ENCODE measurements at regions not wholly inside any gene's neighbourhood (a gene's known extent, or its start where the extent isn't known, plus 50 kb on each side); places are given as distances from the start of the nearest gene placed in this dataset.

DNA sequence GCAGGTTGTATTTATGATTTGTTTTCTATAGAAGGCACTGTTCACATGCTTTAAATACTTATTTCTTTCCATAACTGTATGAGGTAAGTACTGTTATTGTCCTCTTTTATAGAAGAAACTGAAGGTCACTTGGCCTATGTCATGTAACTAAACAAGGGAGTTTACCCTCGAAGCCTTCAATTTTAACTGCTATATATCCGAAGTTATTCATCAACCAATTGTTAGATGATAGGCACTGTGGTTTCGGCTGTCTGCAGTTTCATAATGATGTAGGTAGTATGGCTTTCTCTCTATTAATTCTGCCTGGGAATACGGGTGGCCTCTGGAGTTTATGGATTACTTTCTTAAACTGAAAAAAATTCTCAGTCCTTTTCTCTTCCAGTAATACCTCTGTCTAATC is 413.3 kb upstream of the ADGRL2 start:
- Histone ChIP-seq H4K20me1 (ENCODE audit: insufficient read depth) (no peaks in the 10 kb centered on the region), H3K27ac (ENCODE audit: low read length) (no peak overlapping the region), H3K36me3 (ENCODE audit: insufficient read depth, low read length) (no peaks in the 10 kb centered on the region), H3K4me3 (ENCODE audit: low read length) (no peak overlapping the region), H3K79me2 (replicated peaks; ENCODE audit: insufficient read depth, low read length) (no peaks in the 10 kb centered on the region), H3K27me3 (ENCODE audit: insufficient read depth, low read depth, low read length) (no peaks in the 10 kb centered on the region), H3K4me2 (ENCODE audit: low read length) (no peak overlapping the region), H3K9ac (ENCODE audit: low read length) (no peak overlapping the region), H2AFZ (ENCODE audit: low read depth, low read length) (no peak overlapping the region), H3F3A (ENCODE audit: insufficient read depth, low read length, poor library complexity, severe bottlenecking) (no peaks in the 10 kb centered on the region), H3K9me3 (ENCODE audit: low read length) (no peaks in the 10 kb centered on the region), H3K9me2 (ENCODE audit: insufficient read depth, low read length) (no peaks in the 10 kb centered on the region)
- TF ChIP-seq POLR2AphosphoS5 (IDR thresholded peaks at IDR 0.05): no peak
- no peak for TF ChIP-seq TAF1 (IDR thresholded peaks at IDR 0.05; ENCODE audit: low read depth)
- no peak for TF ChIP-seq SMC3 (conservative IDR thresholded peaks at IDR 0.05; ENCODE audit: poor library complexity)
- no peak for TF ChIP-seq EZH2 (IDR thresholded peaks at IDR 0.05; ENCODE audit: borderline replicate concordance, insufficient read depth, low read length, poor library complexity, severe bottlenecking)
- no peak for TF ChIP-seq EP300 (conservative IDR thresholded peaks at IDR 0.05; ENCODE audit: poor library complexity, severe bottlenecking)
- TF ChIP-seq, protein P1, sequence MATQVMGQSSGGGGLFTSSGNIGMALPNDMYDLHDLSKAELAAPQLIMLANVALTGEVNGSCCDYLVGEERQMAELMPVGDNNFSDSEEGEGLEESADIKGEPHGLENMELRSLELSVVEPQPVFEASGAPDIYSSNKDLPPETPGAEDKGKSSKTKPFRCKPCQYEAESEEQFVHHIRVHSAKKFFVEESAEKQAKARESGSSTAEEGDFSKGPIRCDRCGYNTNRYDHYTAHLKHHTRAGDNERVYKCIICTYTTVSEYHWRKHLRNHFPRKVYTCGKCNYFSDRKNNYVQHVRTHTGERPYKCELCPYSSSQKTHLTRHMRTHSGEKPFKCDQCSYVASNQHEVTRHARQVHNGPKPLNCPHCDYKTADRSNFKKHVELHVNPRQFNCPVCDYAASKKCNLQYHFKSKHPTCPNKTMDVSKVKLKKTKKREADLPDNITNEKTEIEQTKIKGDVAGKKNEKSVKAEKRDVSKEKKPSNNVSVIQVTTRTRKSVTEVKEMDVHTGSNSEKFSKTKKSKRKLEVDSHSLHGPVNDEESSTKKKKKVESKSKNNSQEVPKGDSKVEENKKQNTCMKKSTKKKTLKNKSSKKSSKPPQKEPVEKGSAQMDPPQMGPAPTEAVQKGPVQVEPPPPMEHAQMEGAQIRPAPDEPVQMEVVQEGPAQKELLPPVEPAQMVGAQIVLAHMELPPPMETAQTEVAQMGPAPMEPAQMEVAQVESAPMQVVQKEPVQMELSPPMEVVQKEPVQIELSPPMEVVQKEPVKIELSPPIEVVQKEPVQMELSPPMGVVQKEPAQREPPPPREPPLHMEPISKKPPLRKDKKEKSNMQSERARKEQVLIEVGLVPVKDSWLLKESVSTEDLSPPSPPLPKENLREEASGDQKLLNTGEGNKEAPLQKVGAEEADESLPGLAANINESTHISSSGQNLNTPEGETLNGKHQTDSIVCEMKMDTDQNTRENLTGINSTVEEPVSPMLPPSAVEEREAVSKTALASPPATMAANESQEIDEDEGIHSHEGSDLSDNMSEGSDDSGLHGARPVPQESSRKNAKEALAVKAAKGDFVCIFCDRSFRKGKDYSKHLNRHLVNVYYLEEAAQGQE (IDR thresholded peaks at IDR 0.05; ENCODE audit: borderline replicate concordance): no peak
- no peak for TF ChIP-seq MXI1 (conservative IDR thresholded peaks at IDR 0.05; ENCODE audit: poor library complexity, severe bottlenecking)
- TF ChIP-seq, protein P2, sequence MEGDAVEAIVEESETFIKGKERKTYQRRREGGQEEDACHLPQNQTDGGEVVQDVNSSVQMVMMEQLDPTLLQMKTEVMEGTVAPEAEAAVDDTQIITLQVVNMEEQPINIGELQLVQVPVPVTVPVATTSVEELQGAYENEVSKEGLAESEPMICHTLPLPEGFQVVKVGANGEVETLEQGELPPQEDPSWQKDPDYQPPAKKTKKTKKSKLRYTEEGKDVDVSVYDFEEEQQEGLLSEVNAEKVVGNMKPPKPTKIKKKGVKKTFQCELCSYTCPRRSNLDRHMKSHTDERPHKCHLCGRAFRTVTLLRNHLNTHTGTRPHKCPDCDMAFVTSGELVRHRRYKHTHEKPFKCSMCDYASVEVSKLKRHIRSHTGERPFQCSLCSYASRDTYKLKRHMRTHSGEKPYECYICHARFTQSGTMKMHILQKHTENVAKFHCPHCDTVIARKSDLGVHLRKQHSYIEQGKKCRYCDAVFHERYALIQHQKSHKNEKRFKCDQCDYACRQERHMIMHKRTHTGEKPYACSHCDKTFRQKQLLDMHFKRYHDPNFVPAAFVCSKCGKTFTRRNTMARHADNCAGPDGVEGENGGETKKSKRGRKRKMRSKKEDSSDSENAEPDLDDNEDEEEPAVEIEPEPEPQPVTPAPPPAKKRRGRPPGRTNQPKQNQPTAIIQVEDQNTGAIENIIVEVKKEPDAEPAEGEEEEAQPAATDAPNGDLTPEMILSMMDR (IDR thresholded peaks at IDR 0.05; ENCODE audit: poor library complexity, severe bottlenecking): no peak
- no peak for TF ChIP-seq RAD21 (conservative IDR thresholded peaks at IDR 0.05)

DNA sequence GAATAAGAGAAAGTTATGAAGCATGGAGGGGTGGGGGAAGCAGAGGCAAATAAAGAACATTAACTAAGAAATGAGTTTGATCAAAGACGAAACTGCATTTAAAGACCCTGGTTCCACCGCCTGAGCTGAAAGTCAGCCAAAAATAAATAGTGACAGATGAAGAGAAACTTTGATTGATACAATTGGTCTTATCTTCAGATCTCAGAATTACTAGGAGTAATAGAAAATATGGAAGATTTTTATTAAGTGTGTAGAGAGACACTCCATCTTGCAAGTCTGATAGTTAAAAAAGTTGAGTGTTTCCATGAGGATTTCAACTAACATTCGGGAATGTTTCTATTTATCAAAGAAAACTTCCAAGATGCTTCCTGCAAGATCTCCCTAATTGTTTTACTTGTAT is 418.2 kb upstream of the ADGRL2 start:
- H4K20me1 ChIP-seq (ENCODE audit: insufficient read depth): no peaks in the 10 kb centered on the region
- H3K27me3 ChIP-seq (ENCODE audit: insufficient read depth, low read depth, low read length): no peaks in the 10 kb centered on the region
- TF ChIP-seq MXI1 (conservative IDR thresholded peaks at IDR 0.05; ENCODE audit: poor library complexity, severe bottlenecking) (no peak), SMC3 (conservative IDR thresholded peaks at IDR 0.05; ENCODE audit: poor library complexity) (no peak)
- TF ChIP-seq, protein P2 (IDR thresholded peaks at IDR 0.05; ENCODE audit: poor library complexity, severe bottlenecking): no peak
- H3K27ac ChIP-seq (ENCODE audit: low read length): no peak overlapping the region
- no peak overlapping the region for H3K4me3 ChIP-seq (ENCODE audit: low read length)
- H3K9me3 ChIP-seq (ENCODE audit: low read length): no peaks in the 10 kb centered on the region
- no peak overlapping the region for H2AFZ ChIP-seq (ENCODE audit: low read depth, low read length)
- no peaks in the 10 kb centered on the region for H3K9me2 ChIP-seq (ENCODE audit: insufficient read depth, low read length)
- H3F3A ChIP-seq (ENCODE audit: insufficient read depth, low read length, poor library complexity, severe bottlenecking): no peaks in the 10 kb centered on the region
- H3K36me3 ChIP-seq (ENCODE audit: insufficient read depth, low read length): no peaks in the 10 kb centered on the region
- H3K9ac ChIP-seq (ENCODE audit: low read length): no peak overlapping the region
- no peaks in the 10 kb centered on the region for H3K79me2 ChIP-seq (replicated peaks; ENCODE audit: insufficient read depth, low read length)
- H3K4me2 ChIP-seq (ENCODE audit: low read length): no peak overlapping the region

All from neural cell (in vitro differentiated cells).